ENCODE measurements at regions not wholly inside any gene's neighbourhood (a gene's known extent, or its start where the extent isn't known, plus 50 kb on each side); places are given as distances from the start of the nearest gene placed in this dataset.

GRCh38 chr2:71811726-71812125, 335.9 kb downstream of the CYP26B1 start:
- DNase-seq (ENCODE audit: low spot score) (no peak), ATAC-seq (no peak), FAIRE-seq (no peak)
- no peak for TF ChIP-seq FLYWCH1 (CRISPR knock-in tag; IDR thresholded peaks at IDR 0.05)
- TF ChIP-seq ZNF367 (CRISPR knock-in tag; IDR thresholded peaks at IDR 0.05; ENCODE audit: borderline replicate concordance), result no peak
- TF ChIP-seq REL (CRISPR knock-in tag; conservative IDR thresholded peaks at IDR 0.05), result no peak
- no peak for TF ChIP-seq ZNF550 (CRISPR knock-in tag; IDR thresholded peaks at IDR 0.05; ENCODE audit: borderline replicate concordance)
- no peak for TF ChIP-seq HOXA3 (CRISPR knock-in tag; IDR thresholded peaks at IDR 0.05)
- no peak for TF ChIP-seq RCOR2 (CRISPR knock-in tag; IDR thresholded peaks at IDR 0.05)
- no peak for TF ChIP-seq YEATS2 (CRISPR knock-in tag; IDR thresholded peaks at IDR 0.05; ENCODE audit: borderline replicate concordance)
- TF ChIP-seq CBX5 (CRISPR knock-in tag; IDR thresholded peaks at IDR 0.05; ENCODE audit: borderline replicate concordance), result no peak
- no peak for TF ChIP-seq SRY (CRISPR knock-in tag; IDR thresholded peaks at IDR 0.05)
- no peak for TF ChIP-seq KLF15 (CRISPR knock-in tag; IDR thresholded peaks at IDR 0.05; ENCODE audit: borderline replicate concordance)
- Histone ChIP-seq H2AFZ (ENCODE audit: low read length) (no peak overlapping the region), H3K4me3 (replicated peaks in 1 of 3; ENCODE audit: insufficient read depth in 1 of 3, low read depth in 2 of 3, low read length in 3 of 3) (no peak overlapping the region), H3K9me3 (ENCODE audit: low read length) (no peaks in the 10 kb centered on the region), H3K4me2 (ENCODE audit: low read depth, low read length) (no peak overlapping the region), H3K36me3 (replicated peaks in 1 of 2; ENCODE audit: control insufficient read depth in 1 of 2, insufficient read depth in 2 of 2, low read length in 2 of 2) (no peaks in the 10 kb centered on the region), H3K79me2 (ENCODE audit: insufficient read depth, low read length) (no peaks in the 10 kb centered on the region), H3K27me3 (ENCODE audit: control insufficient read depth in 1 of 2, insufficient read depth in 2 of 2, low read length in 2 of 2) (peaks cover 0 to 14% of the 10 kb centered on the region in 2 experiments; a peak in 1 of 5 replicates), H4K20me1 (ENCODE audit: insufficient read depth, low read length) (no peaks in the 10 kb centered on the region), H3K4me1 (ENCODE audit: insufficient read depth, low read length) (no peaks in the 10 kb centered on the region), H3K27ac (ENCODE audit: extremely low read length, insufficient read depth, low read length) (no peak overlapping the region), H3K9ac (ENCODE audit: insufficient read depth, low read depth, low read length) (no peak overlapping the region)
- ChIA-PET POLR2A (no interaction called here), CTCF (ENCODE audit: low intra/inter-chr PET ratio, low total read pairs) (no interaction called here)
- intact Hi-C loops (cut with micrococcal nuclease; ENCODE audit: unreplicated experiment) (no loop called here), in situ Hi-C loops (cut with HindIII; ENCODE audit: extremely low pct_ligation_motif_present, low pct_unique_long_range_greater_than_20kb) (loop anchor here (25.0 kb wide), 1 partner anchor 776 kb away; no protein-coding TSS in a partner anchor)
- 6% methylated on average over 4 of the region's 4 CpGs for WGBS (ENCODE audit: low lambda C conversion rate)
- BruUV-seq (replicated peaks), result no TSS peak

GRCh38 chr2:71811157-71811556, 336.5 kb downstream of the CYP26B1 start:
- H3K9ac ChIP-seq (ENCODE audit: insufficient read depth, low read depth, low read length), result no peak overlapping the region
- no peaks in the 10 kb centered on the region for H4K20me1 ChIP-seq (ENCODE audit: insufficient read depth, low read length)
- ATAC-seq (no peak), FAIRE-seq (no peak), DNase-seq (ENCODE audit: low spot score) (no peak)
- no TSS peak for BruUV-seq (replicated peaks)
- H3K4me2 ChIP-seq (ENCODE audit: low read depth, low read length), result no peak overlapping the region
- POLR2A ChIA-PET, result no interaction called here
- no peak overlapping the region for H3K4me3 ChIP-seq (replicated peaks in 1 of 3; ENCODE audit: insufficient read depth in 1 of 3, low read depth in 2 of 3, low read length in 3 of 3)
- no peak overlapping the region for H2AFZ ChIP-seq (ENCODE audit: low read length)
- H3K36me3 ChIP-seq (replicated peaks in 1 of 2; ENCODE audit: control insufficient read depth in 1 of 2, insufficient read depth in 2 of 2, low read length in 2 of 2), result no peaks in the 10 kb centered on the region
- CTCF ChIA-PET (ENCODE audit: low intra/inter-chr PET ratio, low total read pairs), result no interaction called here
- in situ Hi-C loops (cut with HindIII; ENCODE audit: extremely low pct_ligation_motif_present, low pct_unique_long_range_greater_than_20kb) (loop anchor here (25.0 kb wide), 1 partner anchor 776 kb away; no protein-coding TSS in a partner anchor), intact Hi-C loops (cut with micrococcal nuclease; ENCODE audit: unreplicated experiment) (no loop called here)
- TF ChIP-seq FOXK2 (IDR thresholded peaks at IDR 0.05) (no peak), RBM22 (optimal IDR thresholded peaks at IDR 0.05; ENCODE audit: low read length) (no peak), PBX3 (CRISPR knock-in tag; IDR thresholded peaks at IDR 0.05; ENCODE audit: borderline replicate concordance) (no peak), MEIS2 (CRISPR knock-in tag; IDR thresholded peaks at IDR 0.05) (no peak), SP4 (CRISPR knock-in tag; IDR thresholded peaks at IDR 0.05) (no peak), RELA (CRISPR knock-in tag; IDR thresholded peaks at IDR 0.05) (no peak), ZNF432 (CRISPR knock-in tag; IDR thresholded peaks at IDR 0.05; ENCODE audit: borderline replicate concordance) (no peak), ZNF709 (CRISPR knock-in tag; IDR thresholded peaks at IDR 0.05) (no peak), ZNF230 (CRISPR knock-in tag; IDR thresholded peaks at IDR 0.05) (no peak)
- H3K27me3 ChIP-seq (ENCODE audit: control insufficient read depth in 1 of 2, insufficient read depth in 2 of 2, low read length in 2 of 2), result peaks cover 0 to 14% of the 10 kb centered on the region in 2 experiments; a peak in 1 of 5 replicates
- H3K79me2 ChIP-seq (ENCODE audit: insufficient read depth, low read length), result no peaks in the 10 kb centered on the region
- H3K9me3 ChIP-seq (ENCODE audit: low read length), result no peaks in the 10 kb centered on the region
- no peaks in the 10 kb centered on the region for H3K4me1 ChIP-seq (ENCODE audit: insufficient read depth, low read length)
- no peak overlapping the region for H3K27ac ChIP-seq (ENCODE audit: extremely low read length, insufficient read depth, low read length)

Data from HepG2 (cell line).